NCI-H2029 (cell line): ENCODE measurements at regions not wholly inside any gene's neighbourhood (a gene's known extent, or its start where the extent isn't known, plus 50 kb on each side); places are given as distances from the start of the nearest gene placed in this dataset.
A peak's percentile ranks its signal among the peaks of the same experiment; 100 is the strongest.

Experiments used
- DNase-seq: peaks from one replicate; lab custom pipeline; 2025; lab: John Stamatoyannopoulos, UW

- DNase-seq = peak; percentile 51
Measured at GRCh38 chr2:129709956-129710598, 269.4 kb upstream of the RAB6C start.

- DNase-seq = no peak
Measured at GRCh38 chr2:129710670-129711495, 268.6 kb upstream of the RAB6C start.

GRCh38 chr2:129711816-129712675 is 267.4 kb upstream of the RAB6C start:
- peak; percentile 23 for DNase-seq

- DNase-seq = no peak
Measured at GRCh38 chr2:129712676-129712985, 266.8 kb upstream of the RAB6C start.

GRCh38 chr2:129713337-129713736 is 266.1 kb upstream of the RAB6C start:
- DNase-seq = no peak

GRCh38 chr2:129716781-129717559 is 262.5 kb upstream of the RAB6C start:
- no peak for DNase-seq

- DNase-seq = peak; percentile 58
Measured at GRCh38 chr2:129717560-129718130, 261.8 kb upstream of the RAB6C start.

GRCh38 chr2:129719335-129719734 is 260.1 kb upstream of the RAB6C start:
- DNase-seq = no peak

- DNase-seq = no peak
Measured at GRCh38 chr2:129720360-129720759, 259.1 kb upstream of the RAB6C start.

- DNase-seq = no peak
Measured at GRCh38 chr2:129720761-129721160, 258.7 kb upstream of the RAB6C start.

GRCh38 chr2:129721236-129721635 is 258.2 kb upstream of the RAB6C start:
- no peak for DNase-seq

- DNase-seq = no peak
Measured at GRCh38 chr2:129721846-129722245, 257.6 kb upstream of the RAB6C start.

- no peak for DNase-seq
Measured at GRCh38 chr2:129722306-129723019, 257.0 kb upstream of the RAB6C start.

- no peak for DNase-seq
Measured at GRCh38 chr2:129723277-129724020, 256.0 kb upstream of the RAB6C start.

GRCh38 chr2:129724021-129724757 is 255.3 kb upstream of the RAB6C start:
- no peak for DNase-seq

- DNase-seq = no peak
Measured at GRCh38 chr2:129726216-129726615, 253.2 kb upstream of the RAB6C start.

- DNase-seq = no peak
Measured at GRCh38 chr2:129727286-129727685, 252.2 kb upstream of the RAB6C start.

- DNase-seq = no peak
Measured at GRCh38 chr2:129728035-129728972, 251.2 kb upstream of the RAB6C start.
